H1 (cell line): ENCODE measurements at regions not wholly inside any gene's neighbourhood (a gene's known extent, or its start where the extent isn't known, plus 50 kb on each side); places are given as distances from the start of the nearest gene placed in this dataset.

Experiments used
- CHD1 ChIP-seq: IDR thresholded peaks from 2 replicates; pipeline ENCODE4 v1.6.1; 2012; ENCODE audit warnings: low read depth, low read length, improper control_type of control experiment
- CREB1 ChIP-seq: IDR thresholded peaks from 2 replicates; pipeline ENCODE4 v1.6.1; 2012; ENCODE audit warnings: inconsistent platforms
- GABPA ChIP-seq: IDR thresholded peaks from 2 replicates; pipeline ENCODE4 v1.6.1; 2011; ENCODE audit warnings: mild to moderate bottlenecking, low read length, moderate library complexity, borderline replicate concordance; ENCODE audit not compliant: insufficient read depth
- HDAC6 ChIP-seq: IDR thresholded peaks from one replicate; pipeline ENCODE4 v1.7.1; 2012; ENCODE audit warnings: low read depth, mild to moderate bottlenecking, inconsistent platforms, low read length, moderate library complexity
- JUN ChIP-seq: IDR thresholded peaks from 2 replicates; pipeline ENCODE4 v1.6.1; 2011; ENCODE audit warnings: low read depth, mild to moderate bottlenecking, improper control_type of control experiment, low read length
- POU5F1 ChIP-seq: IDR thresholded peaks from 2 replicates; pipeline ENCODE4 v1.6.1; 2011; ENCODE audit warnings: low read depth, mild to moderate bottlenecking, low read length, moderate library complexity
- YY1 ChIP-seq: IDR thresholded peaks from 2 replicates; pipeline ENCODE4 v1.6.1; 2011; ENCODE audit warnings: low read depth, mild to moderate bottlenecking, low read length

- TF ChIP-seq POU5F1, result no peak
- TF ChIP-seq YY1, result no peak
- TF ChIP-seq CREB1, result no peak
- TF ChIP-seq CHD1, result no peak
- no peak for TF ChIP-seq GABPA
- TF ChIP-seq HDAC6, result no peak
- no peak for TF ChIP-seq JUN
These were observed 170.3 kb downstream of the CBLN1 start (continued) for GRCh38 chr16:49111351-49111750.
